Anterior cingulate cortex (tissue), 58 donors: ENCODE measurements at regions not wholly inside any gene's neighbourhood (a gene's known extent, or its start where the extent isn't known, plus 50 kb on each side); places are given as distances from the start of the nearest gene placed in this dataset.
"Not testable (repeated sequence)": the region's sequence is repeated elsewhere in the genome, so short reads cannot be mapped to it uniquely, and the experiment has no call there.

Source experiments
- DNase-seq, 58 donors: peaks; one replicate each; lab custom pipeline; 2025; lab: John Stamatoyannopoulos, UW

- DNase-seq: not testable (repeated sequence)
These were observed 3061.8 kb upstream of the TEKT4 start for GRCh38 chr2:91809391-91809790.

GRCh38 chr2:91839904-91840868 is 3031.0 kb upstream of the TEKT4 start:
- no peak for DNase-seq

- DNase-seq: not testable (repeated sequence)
These were observed 3029.0 kb upstream of the TEKT4 start for GRCh38 chr2:91842264-91842663.

- DNase-seq: not testable (repeated sequence)
These were observed 3028.3 kb upstream of the TEKT4 start for GRCh38 chr2:91842913-91843312.

GRCh38 chr2:91843723-91844450 is 3027.3 kb upstream of the TEKT4 start:
- not testable (repeated sequence) for DNase-seq

GRCh38 chr2:91844451-91844825 is 3026.8 kb upstream of the TEKT4 start:
- not testable (repeated sequence) for DNase-seq

GRCh38 chr2:91846388-91846787 is 3024.8 kb upstream of the TEKT4 start:
- not testable (repeated sequence) for DNase-seq

GRCh38 chr2:91851689-91852420 is 3019.4 kb upstream of the TEKT4 start:
- DNase-seq: not testable (repeated sequence)

- not testable (repeated sequence) for DNase-seq
These were observed 3014.3 kb upstream of the TEKT4 start for GRCh38 chr2:91856971-91857370.

- not testable (repeated sequence) for DNase-seq
These were observed 3013.5 kb upstream of the TEKT4 start for GRCh38 chr2:91857711-91858110.

- DNase-seq: not testable (repeated sequence)
These were observed 2999.5 kb upstream of the TEKT4 start for GRCh38 chr2:91871716-91872115.

GRCh38 chr2:91873416-91873815 is 2997.8 kb upstream of the TEKT4 start:
- DNase-seq: not testable (repeated sequence)

GRCh38 chr2:91877658-91878210 is 2993.5 kb upstream of the TEKT4 start:
- not testable (repeated sequence) for DNase-seq

GRCh38 chr2:91895091-91895490 is 2976.1 kb upstream of the TEKT4 start:
- not testable (repeated sequence) for DNase-seq

- not testable (repeated sequence) for DNase-seq
These were observed 2953.6 kb upstream of the TEKT4 start for GRCh38 chr2:91917602-91918001.
